ENCODE measurements at regions not wholly inside any gene's neighbourhood (a gene's known extent, or its start where the extent isn't known, plus 50 kb on each side); places are given as distances from the start of the nearest gene placed in this dataset.

DNA sequence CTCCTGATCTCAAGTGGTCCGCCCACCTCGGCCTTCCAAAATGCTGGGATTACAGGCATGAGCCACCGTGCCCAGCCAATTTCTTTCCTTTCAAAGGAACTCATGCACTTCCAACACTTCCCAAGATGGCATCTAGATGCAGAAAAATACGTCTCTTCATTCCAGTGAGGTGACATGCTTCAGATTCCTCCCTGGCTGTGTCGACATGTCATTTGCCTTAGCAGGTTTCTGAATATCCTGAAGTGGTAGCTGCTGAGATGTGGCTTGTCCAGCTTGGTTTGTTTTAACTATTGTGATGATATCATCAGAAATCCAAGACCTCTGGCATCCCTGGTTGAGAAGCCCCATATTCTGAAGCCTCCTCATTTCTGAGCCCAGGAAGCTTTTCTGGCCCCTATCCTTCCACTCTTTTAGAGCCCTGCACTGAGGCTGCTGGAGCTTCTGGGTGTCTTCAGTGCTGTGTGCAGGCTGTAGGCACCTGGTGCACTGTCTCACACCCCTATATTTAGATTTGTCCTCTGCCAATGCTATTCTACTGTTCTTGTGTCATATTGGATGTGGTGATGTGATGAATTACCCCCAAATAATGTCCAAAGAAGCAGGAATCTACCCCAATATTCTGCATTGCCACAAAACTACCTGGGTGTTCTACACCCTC lies 73.3 kb upstream of the E2F3 start:
- no peak overlapping the region for H2AFZ ChIP-seq (ENCODE audit: low read depth, low read length, poor library complexity, severe bottlenecking)
- BruUV-seq (replicated peaks), result no TSS peak
- no peaks in the 10 kb centered on the region for H3K4me1 ChIP-seq (ENCODE audit: control insufficient read depth in 1 of 2, insufficient read depth in 2 of 2, low read length in 2 of 2)
- H3K79me2 ChIP-seq (ENCODE audit: insufficient read depth, low read length), result no peaks in the 10 kb centered on the region
- POLR2A ChIA-PET, result interaction anchor here (0.5 to 0.8 kb wide), 2 partner anchors 16 to 1265 kb away, joined by 3 read pairs; partner anchors contain the start of gene SOX4
- H3K9ac ChIP-seq (ENCODE audit: low read length), result no peak overlapping the region
- no peak overlapping the region for H3K27ac ChIP-seq (ENCODE audit: low read depth, low read length)
- intact Hi-C loops (cut with micrococcal nuclease), result no loop called here
- H4K20me1 ChIP-seq (ENCODE audit: insufficient read depth), result no peaks in the 10 kb centered on the region
- H3K27me3 ChIP-seq (ENCODE audit: insufficient read depth, low read length), result no peaks in the 10 kb centered on the region
- TF ChIP-seq CEBPB (IDR thresholded peaks at IDR 0.05; ENCODE audit: low read depth) (no peak), POLR2AphosphoS5 (IDR thresholded peaks at IDR 0.05; ENCODE audit: low read depth, low read length) (no peak), SP1 (IDR thresholded peaks at IDR 0.05; ENCODE audit: low read depth) (no peak), CBX3 (IDR thresholded peaks at IDR 0.05; ENCODE audit: low read depth) (no peak), SIN3A (IDR thresholded peaks at IDR 0.05; ENCODE audit: low read depth) (no peak), ZNF274 (IDR thresholded peaks at IDR 0.05; ENCODE audit: low read depth, low read length) (no peak), ELF1 (IDR thresholded peaks at IDR 0.05; ENCODE audit: borderline replicate concordance, low read depth) (no peak), YY1 (IDR thresholded peaks at IDR 0.05; ENCODE audit: extremely low read depth, insufficient replicate concordance, low read depth, low read length) (no peak)
- H3K36me3 ChIP-seq (ENCODE audit: control insufficient read depth in 1 of 2, insufficient read depth in 2 of 2, low read length in 2 of 2), result no peaks in the 10 kb centered on the region
- H3K4me3 ChIP-seq (replicated peaks in 1 of 2; ENCODE audit: low read depth in 1 of 2, low read length in 2 of 2), result no peak overlapping the region
- CTCF ChIA-PET, result no interaction called here
- RAD21 ChIA-PET (ENCODE audit: low non-redundant PET in 1 of 2, low total read pairs in 2 of 2, uncharacterized antibody in 2 of 2, unreplicated experiment in 2 of 2), result no interaction called here
- H3K9me3 ChIP-seq (ENCODE audit: control insufficient read depth in 1 of 2, insufficient read depth in 1 of 2, low read depth in 1 of 2, low read length in 2 of 2), result no peaks in the 10 kb centered on the region
- DNase-seq (ENCODE audit: low read depth, low spot score), result no peak
- ATAC-seq, result no peak
- no peaks in the 10 kb centered on the region for H3K9me2 ChIP-seq (ENCODE audit: insufficient read depth)
- no peak overlapping the region for H3K4me2 ChIP-seq (ENCODE audit: low read length)

DNA sequence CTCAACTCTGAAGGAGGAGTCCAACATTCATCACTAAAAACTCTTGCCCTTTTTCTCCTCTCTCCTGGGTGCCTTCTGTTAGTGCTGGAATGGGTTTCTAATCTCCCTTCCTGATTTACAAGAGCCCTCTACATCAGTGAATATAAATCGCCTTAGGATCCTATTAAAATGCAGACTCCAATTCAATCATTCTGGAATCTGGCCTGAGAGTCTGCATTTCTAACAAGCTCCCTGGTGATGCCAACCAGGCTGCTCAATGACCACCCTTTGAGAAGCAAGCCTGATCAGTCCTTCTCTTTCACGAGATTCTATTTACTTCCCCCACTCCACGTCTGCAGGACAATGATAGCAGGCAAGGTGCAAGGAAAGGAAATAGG lies 72.8 kb upstream of the E2F3 start:
- H3K36me3 ChIP-seq (ENCODE audit: control insufficient read depth in 1 of 2, insufficient read depth in 2 of 2, low read length in 2 of 2), result no peaks in the 10 kb centered on the region
- no peak overlapping the region for H3K27ac ChIP-seq (ENCODE audit: low read depth, low read length)
- no peak overlapping the region for H3K4me2 ChIP-seq (ENCODE audit: low read length)
- DNase-seq (ENCODE audit: low read depth, low spot score) (no peak), ATAC-seq (no peak)
- H2AFZ ChIP-seq (ENCODE audit: low read depth, low read length, poor library complexity, severe bottlenecking), result no peak overlapping the region
- no peaks in the 10 kb centered on the region for H4K20me1 ChIP-seq (ENCODE audit: insufficient read depth)
- CTCF ChIA-PET, result no interaction called here
- no TSS peak for BruUV-seq (replicated peaks)
- H3K27me3 ChIP-seq (ENCODE audit: insufficient read depth, low read length), result no peaks in the 10 kb centered on the region
- H3K4me1 ChIP-seq (ENCODE audit: control insufficient read depth in 1 of 2, insufficient read depth in 2 of 2, low read length in 2 of 2), result no peaks in the 10 kb centered on the region
- POLR2A ChIA-PET, result no interaction called here
- H3K79me2 ChIP-seq (ENCODE audit: insufficient read depth, low read length), result no peaks in the 10 kb centered on the region
- RAD21 ChIA-PET (ENCODE audit: low non-redundant PET in 1 of 2, low total read pairs in 2 of 2, uncharacterized antibody in 2 of 2, unreplicated experiment in 2 of 2), result no interaction called here
- H3K9ac ChIP-seq (ENCODE audit: low read length), result no peak overlapping the region
- intact Hi-C loops (cut with micrococcal nuclease), result no loop called here
- no peak overlapping the region for H3K4me3 ChIP-seq (replicated peaks in 1 of 2; ENCODE audit: low read depth in 1 of 2, low read length in 2 of 2)
- no peaks in the 10 kb centered on the region for H3K9me3 ChIP-seq (ENCODE audit: control insufficient read depth in 1 of 2, insufficient read depth in 1 of 2, low read depth in 1 of 2, low read length in 2 of 2)
- no peaks in the 10 kb centered on the region for H3K9me2 ChIP-seq (ENCODE audit: insufficient read depth)
- TF ChIP-seq POLR2AphosphoS5 (IDR thresholded peaks at IDR 0.05; ENCODE audit: low read depth, low read length) (no peak), RAD21 (IDR thresholded peaks at IDR 0.05; ENCODE audit: low read depth) (no peak), REST (IDR thresholded peaks at IDR 0.05; ENCODE audit: low read depth) (no peak), SRF (IDR thresholded peaks at IDR 0.05; ENCODE audit: low read depth) (no peak), TCF7L2 (IDR thresholded peaks at IDR 0.05; ENCODE audit: borderline replicate concordance, extremely low read depth, insufficient read depth, insufficient read length) (no peak), FOSL1 (IDR thresholded peaks at IDR 0.05; ENCODE audit: low read depth) (no peak)
- TF ChIP-seq, protein P1, sequence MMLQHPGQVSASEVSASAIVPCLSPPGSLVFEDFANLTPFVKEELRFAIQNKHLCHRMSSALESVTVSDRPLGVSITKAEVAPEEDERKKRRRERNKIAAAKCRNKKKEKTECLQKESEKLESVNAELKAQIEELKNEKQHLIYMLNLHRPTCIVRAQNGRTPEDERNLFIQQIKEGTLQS (IDR thresholded peaks at IDR 0.05), result no peak
- TF ChIP-seq, protein P2, sequence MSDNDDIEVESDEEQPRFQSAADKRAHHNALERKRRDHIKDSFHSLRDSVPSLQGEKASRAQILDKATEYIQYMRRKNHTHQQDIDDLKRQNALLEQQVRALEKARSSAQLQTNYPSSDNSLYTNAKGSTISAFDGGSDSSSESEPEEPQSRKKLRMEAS (IDR thresholded peaks at IDR 0.05), result no peak
